Activated CD4-positive, alpha-beta memory T cell treated with anti-CD3 and anti-CD28 coated beads for 36 hours (primary cell): ENCODE measurements at regions not wholly inside any gene's neighbourhood (a gene's known extent, or its start where the extent isn't known, plus 50 kb on each side); places are given as distances from the start of the nearest gene placed in this dataset.

Experiments
- CTCF ChIA-PET: fragments of 350-600 bp; sonication (Branson Sonifier 250); formaldehyde crosslinking; loops from one replicate; lab custom pipeline; 2021; ENCODE audit warnings: antibody characterized with exemption, inconsistent platforms; lab: Charles Lee
- POLR2A ChIA-PET: fragments of 350-600 bp; sonication (Branson Sonifier 250); formaldehyde crosslinking; loops from one replicate; lab custom pipeline; 2021; ENCODE audit warnings: antibody characterized with exemption; lab: Charles Lee
- DNase-seq: peaks from one replicate; pipeline ENCODE4 v3.0.0-alpha.2; 2020
- H3K27ac Mint-ChIP-seq: one replicate; pipeline ENCODE4 v1.8.0; 2021; ENCODE audit warnings: mixed read lengths
- H3K27me3 Mint-ChIP-seq: one replicate; pipeline ENCODE4 v1.8.0; 2021; ENCODE audit warnings: mixed read lengths
- H3K36me3 Mint-ChIP-seq: one replicate; pipeline ENCODE4 v1.8.0; 2021; ENCODE audit warnings: mixed read lengths
- H3K4me1 Mint-ChIP-seq: one replicate; pipeline ENCODE4 v1.8.0; 2021; ENCODE audit warnings: low read depth, mixed read lengths
- H3K4me3 Mint-ChIP-seq: one replicate; pipeline ENCODE4 v1.8.0; 2021; ENCODE audit warnings: mild to moderate bottlenecking, mixed read lengths
- H3K9me3 Mint-ChIP-seq: one replicate; pipeline ENCODE4 v1.8.0; 2021; ENCODE audit warnings: mixed read lengths
- intact Hi-C: fragments of 100-400 bp; cut with micrococcal nuclease; formaldehyde crosslinking; loops from one replicate; pipeline ENCODE4 v1.15.1; 2023

DNA sequence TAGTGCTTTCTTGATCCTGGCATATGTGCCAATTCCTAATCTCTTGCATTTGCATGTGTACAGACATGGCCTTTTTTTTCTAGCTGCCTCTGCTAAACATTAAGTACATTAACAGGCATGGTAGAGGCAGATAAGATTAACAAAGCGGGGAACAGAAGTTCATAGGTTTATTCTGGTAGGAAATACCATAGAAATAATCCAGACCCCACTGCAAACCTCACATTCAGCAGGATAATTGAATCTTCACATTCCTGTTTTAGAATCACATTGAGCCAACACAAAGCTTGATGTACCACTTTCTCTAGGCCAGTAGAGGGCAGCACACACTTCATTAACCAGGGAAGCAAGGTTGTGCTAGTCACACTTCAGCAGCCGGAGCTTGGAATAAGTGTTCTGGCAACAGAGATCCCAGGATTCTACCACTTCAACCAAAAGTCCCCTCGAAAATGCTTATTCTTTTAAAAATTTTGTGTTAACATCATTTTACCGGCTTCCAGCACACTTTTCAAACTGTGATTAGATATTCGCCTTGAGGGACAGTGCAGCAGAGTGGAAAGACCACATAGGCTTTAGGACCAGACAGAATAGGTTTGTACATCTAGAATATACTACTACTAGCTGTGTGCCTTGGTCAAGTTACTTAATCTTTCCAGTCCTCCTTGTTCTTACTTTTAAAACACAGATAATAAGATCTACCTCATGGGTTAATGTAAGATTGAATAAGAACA lies 420.2 kb upstream of the CHST9 start:
- CTCF ChIA-PET, result interaction anchor here (0.7 to 2.8 kb wide), 7 partner anchors 8 to 152 kb away, joined by 3 to 17 read pairs (median 3); no protein-coding TSS in a partner anchor
- H3K27me3 Mint-ChIP-seq, result no peaks in the 10 kb centered on the region
- no peak overlapping the region for H3K4me3 Mint-ChIP-seq
- POLR2A ChIA-PET, result no interaction called here
- no peaks in the 10 kb centered on the region for H3K4me1 Mint-ChIP-seq
- intact Hi-C loops, result loop anchor here (2.0 kb wide), 1 partner anchor 584 kb away; no protein-coding TSS in a partner anchor
- H3K9me3 Mint-ChIP-seq, result no peaks in the 10 kb centered on the region
- no peak overlapping the region for H3K27ac Mint-ChIP-seq
- peak; percentile 17 for DNase-seq
- H3K36me3 Mint-ChIP-seq, result no peaks in the 10 kb centered on the region

DNA sequence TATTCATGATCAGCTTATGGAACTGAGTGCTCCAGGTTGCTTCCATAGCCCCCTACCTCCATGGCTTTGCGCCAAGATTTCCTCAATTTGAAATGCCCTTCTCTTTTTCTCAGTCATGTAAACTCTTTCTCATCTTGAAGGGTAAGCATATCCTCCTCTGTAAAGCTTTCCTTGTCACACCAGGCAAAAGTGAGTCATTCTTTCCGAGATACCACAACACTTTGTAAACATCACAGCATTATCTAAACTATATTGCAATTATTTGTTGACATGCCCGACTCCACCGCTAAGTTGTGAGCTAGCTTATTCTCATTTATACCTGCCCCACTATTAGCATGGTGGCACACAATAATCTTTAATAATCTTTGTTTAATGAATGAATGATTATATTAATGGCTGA lies 419.5 kb upstream of the CHST9 start:
- Mint-ChIP-seq H3K4me3 (no peak overlapping the region), H3K27me3 (no peaks in the 10 kb centered on the region), H3K4me1 (no peaks in the 10 kb centered on the region), H3K27ac (no peak overlapping the region), H3K9me3 (no peaks in the 10 kb centered on the region), H3K36me3 (no peaks in the 10 kb centered on the region)
- DNase-seq, result no peak
- ChIA-PET CTCF (interaction anchor here (0.8 to 2.8 kb wide), 5 partner anchors 8 to 80 kb away, joined by 3 to 17 read pairs (median 4); no protein-coding TSS in a partner anchor), POLR2A (no interaction called here)
- intact Hi-C loops, result loop anchor here (2.0 kb wide), 1 partner anchor 584 kb away; no protein-coding TSS in a partner anchor

DNA sequence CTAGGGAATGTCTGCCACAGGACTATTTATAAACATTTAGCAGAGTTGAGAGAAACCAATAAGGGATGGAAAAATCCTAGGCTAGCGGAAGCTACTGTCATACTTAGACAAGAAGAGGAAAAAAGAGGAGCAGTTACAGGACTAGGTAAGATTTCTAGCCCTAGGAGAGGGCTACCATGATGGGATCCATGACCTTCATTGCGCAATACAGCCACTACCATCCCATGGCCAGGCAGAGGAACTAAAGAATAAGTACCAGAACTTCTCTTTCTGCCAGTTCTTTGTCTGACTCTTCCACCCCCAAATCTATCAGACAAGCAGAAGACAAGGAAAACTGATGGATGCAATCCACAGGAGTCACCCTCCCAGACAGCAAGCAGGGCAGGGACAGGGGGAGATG lies 417.0 kb upstream of the CHST9 start:
- no peaks in the 10 kb centered on the region for H3K27me3 Mint-ChIP-seq
- no peaks in the 10 kb centered on the region for H3K9me3 Mint-ChIP-seq
- no peaks in the 10 kb centered on the region for H3K4me1 Mint-ChIP-seq
- no peak overlapping the region for H3K27ac Mint-ChIP-seq
- ChIA-PET CTCF (no interaction called here), POLR2A (no interaction called here)
- intact Hi-C loops, result no loop called here
- H3K36me3 Mint-ChIP-seq, result no peaks in the 10 kb centered on the region
- no peak for DNase-seq
- no peak overlapping the region for H3K4me3 Mint-ChIP-seq

DNA sequence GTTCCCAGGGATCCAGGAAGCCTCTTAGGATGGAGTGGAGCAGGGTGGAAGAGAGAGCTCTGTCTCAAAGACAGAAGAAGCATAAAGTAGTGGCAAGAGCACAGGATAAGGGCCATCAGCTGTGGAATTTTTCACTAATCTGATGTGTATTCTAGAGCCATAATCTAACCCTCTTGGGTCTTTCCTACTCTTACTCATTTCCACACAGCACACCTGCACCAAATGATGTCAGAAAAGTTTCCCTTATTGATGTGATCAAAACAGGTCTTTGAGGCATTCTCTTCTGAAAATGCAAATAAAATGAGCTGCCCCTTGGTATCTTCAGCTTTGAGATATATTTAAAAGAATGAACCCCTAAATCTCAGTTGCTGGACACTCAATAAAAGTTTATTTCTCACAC lies 415.1 kb upstream of the CHST9 start:
- no peaks in the 10 kb centered on the region for H3K4me1 Mint-ChIP-seq

GRCh38 chr18:27599202-27599829 lies 414.2 kb upstream of the CHST9 start:
- no peaks in the 10 kb centered on the region for H3K4me1 Mint-ChIP-seq
- peak; percentile 36 for DNase-seq
- H3K36me3 Mint-ChIP-seq, result no peaks in the 10 kb centered on the region
- POLR2A ChIA-PET, result no interaction called here
- H3K9me3 Mint-ChIP-seq, result no peaks in the 10 kb centered on the region
- no peaks in the 10 kb centered on the region for H3K27me3 Mint-ChIP-seq
- intact Hi-C loops, result no loop called here
- CTCF ChIA-PET, result interaction anchor here (0.6 to 1.4 kb wide), 3 partner anchors 9 to 509 kb away, joined by 3 to 4 read pairs (median 3); no protein-coding TSS in a partner anchor
- H3K4me3 Mint-ChIP-seq, result no peak overlapping the region
- no peak overlapping the region for H3K27ac Mint-ChIP-seq

More for the DNA sequence above, 415.1 kb upstream of the CHST9 start:
- Mint-ChIP-seq H3K4me3 (no peak overlapping the region), H3K27ac (no peak overlapping the region), H3K36me3 (no peaks in the 10 kb centered on the region), H3K27me3 (no peaks in the 10 kb centered on the region), H3K9me3 (no peaks in the 10 kb centered on the region)
- DNase-seq, result no peak
- ChIA-PET CTCF (interaction anchor here (0.7 to 1.4 kb wide), 3 partner anchors 8 to 352 kb away, joined by 3 to 4 read pairs (median 3); no protein-coding TSS in a partner anchor), POLR2A (no interaction called here)
- intact Hi-C loops, result no loop called here

- Mint-ChIP-seq H3K27ac (no peak overlapping the region), H3K27me3 (no peaks in the 10 kb centered on the region), H3K9me3 (no peaks in the 10 kb centered on the region), H3K4me1 (no peaks in the 10 kb centered on the region), H3K36me3 (no peaks in the 10 kb centered on the region), H3K4me3 (no peak overlapping the region)
- no peak for DNase-seq
- POLR2A ChIA-PET, result no interaction called here
- CTCF ChIA-PET, result interaction anchor here (0.8 kb wide), 1 partner anchor 9 kb away, joined by 3 read pairs; no protein-coding TSS in a partner anchor
- intact Hi-C loops, result no loop called here
Measured at GRCh38 chr18:27595113-27595838, 410.2 kb upstream of the CHST9 start.

- no peaks in the 10 kb centered on the region for H3K36me3 Mint-ChIP-seq
Measured at GRCh38 chr18:27585602-27586173, 400.6 kb upstream of the CHST9 start.

GRCh38 chr18:27583466-27583865 lies 398.4 kb upstream of the CHST9 start:
- H3K4me1 Mint-ChIP-seq, result no peaks in the 10 kb centered on the region
- no peak overlapping the region for H3K27ac Mint-ChIP-seq
- H3K4me3 Mint-ChIP-seq, result no peak overlapping the region
- intact Hi-C loops, result no loop called here
- H3K27me3 Mint-ChIP-seq, result no peaks in the 10 kb centered on the region
- peaks cover 11% of the 10 kb centered on the region for H3K9me3 Mint-ChIP-seq
- CTCF ChIA-PET, result no interaction called here
- DNase-seq, result no peak
- POLR2A ChIA-PET, result no interaction called here
- no peaks in the 10 kb centered on the region for H3K36me3 Mint-ChIP-seq

More at GRCh38 chr18:27585602-27586173, 400.6 kb upstream of the CHST9 start:
- POLR2A ChIA-PET, result no interaction called here
- Mint-ChIP-seq H3K4me1 (no peaks in the 10 kb centered on the region), H3K27ac (no peak overlapping the region), H3K27me3 (no peaks in the 10 kb centered on the region), H3K9me3 (peaks cover 14% of the 10 kb centered on the region), H3K4me3 (no peak overlapping the region)
- intact Hi-C loops, result no loop called here
- DNase-seq, result no peak
- CTCF ChIA-PET, result no interaction called here

- no peaks in the 10 kb centered on the region for H3K27me3 Mint-ChIP-seq
- H3K9me3 Mint-ChIP-seq, result peaks cover 11% of the 10 kb centered on the region
- no peaks in the 10 kb centered on the region for H3K4me1 Mint-ChIP-seq
- no peak for DNase-seq
- intact Hi-C loops, result no loop called here
- ChIA-PET CTCF (no interaction called here), POLR2A (no interaction called here)
- H3K4me3 Mint-ChIP-seq, result no peak overlapping the region
- H3K27ac Mint-ChIP-seq, result no peak overlapping the region
- no peaks in the 10 kb centered on the region for H3K36me3 Mint-ChIP-seq
Measured at GRCh38 chr18:27582760-27583412, 397.8 kb upstream of the CHST9 start.

- CTCF ChIA-PET, result no interaction called here
- Mint-ChIP-seq H3K4me3 (no peak overlapping the region), H3K9me3 (peaks cover 12% of the 10 kb centered on the region), H3K4me1 (no peaks in the 10 kb centered on the region), H3K27me3 (no peaks in the 10 kb centered on the region), H3K27ac (no peak overlapping the region), H3K36me3 (no peaks in the 10 kb centered on the region)
- no peak for DNase-seq
- intact Hi-C loops, result no loop called here
- POLR2A ChIA-PET, result no interaction called here
Measured at GRCh38 chr18:27581296-27581904, 396.3 kb upstream of the CHST9 start.

DNA sequence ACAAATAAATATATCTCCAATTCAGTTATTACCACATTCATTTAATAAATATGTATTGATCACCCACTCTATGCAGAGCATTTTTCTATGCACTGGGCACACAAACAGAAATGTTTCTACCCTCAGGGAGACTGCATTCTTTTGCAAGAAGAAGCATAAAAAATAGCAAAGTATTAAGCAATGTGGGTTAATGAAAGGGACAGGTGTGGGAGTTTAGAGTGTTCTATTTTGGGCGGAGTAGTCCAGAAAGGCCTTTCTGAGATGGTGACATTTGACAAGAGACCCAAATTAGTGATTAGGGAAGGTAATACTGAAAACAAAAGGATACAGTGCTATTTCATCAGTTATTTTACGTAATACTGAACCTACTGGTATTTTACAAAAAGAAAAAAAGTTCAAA lies 394.3 kb upstream of the CHST9 start:
- Mint-ChIP-seq H3K36me3 (no peaks in the 10 kb centered on the region), H3K9me3 (peaks cover 18% of the 10 kb centered on the region), H3K27me3 (no peaks in the 10 kb centered on the region), H3K4me3 (no peak overlapping the region), H3K27ac (no peak overlapping the region), H3K4me1 (no peaks in the 10 kb centered on the region)
- ChIA-PET POLR2A (no interaction called here), CTCF (no interaction called here)
- DNase-seq, result no peak
- intact Hi-C loops, result no loop called here
